ENCODE measurements at regions not wholly inside any gene's neighbourhood (a gene's known extent, or its start where the extent isn't known, plus 50 kb on each side); places are given as distances from the start of the nearest gene placed in this dataset.

GRCh38 chr5:74963407-74963806 lies 89.0 kb downstream of the GCNT4 start:
- no peak for TF ChIP-seq CTCF (IDR thresholded peaks at IDR 0.05; ENCODE audit: low read depth, low read length)
- no peak for DNase-seq
- Histone ChIP-seq H3K9me3 (ENCODE audit: severe bottlenecking) (no peaks in the 10 kb centered on the region), H3K27me3 (ENCODE audit: insufficient read depth, low read depth, severe bottlenecking) (no peaks in the 10 kb centered on the region), H3K27ac (no peak overlapping the region), H3K4me3 (ENCODE audit: low read depth, low read length) (no peak overlapping the region), H3K36me3 (no peaks in the 10 kb centered on the region)

GRCh38 chr5:74957906-74958305 lies 91.7 kb upstream of the FAM169A start:
- no peaks in the 10 kb centered on the region for H3K9me3 ChIP-seq (ENCODE audit: severe bottlenecking)
- no peak overlapping the region for H3K27ac ChIP-seq
- no peaks in the 10 kb centered on the region for H3K36me3 ChIP-seq
- no peak overlapping the region for H3K4me3 ChIP-seq (ENCODE audit: low read depth, low read length)
- DNase-seq: no peak
- no peaks in the 10 kb centered on the region for H3K27me3 ChIP-seq (ENCODE audit: insufficient read depth, low read depth, severe bottlenecking)
- TF ChIP-seq CTCF (IDR thresholded peaks at IDR 0.05; ENCODE audit: low read depth, low read length): no peak

GRCh38 chr5:74957029-74957784 lies 91.0 kb upstream of the FAM169A start:
- TF ChIP-seq CTCF (IDR thresholded peaks at IDR 0.05; ENCODE audit: low read depth, low read length): no peak
- Histone ChIP-seq H3K36me3 (no peaks in the 10 kb centered on the region), H3K27me3 (ENCODE audit: insufficient read depth, low read depth, severe bottlenecking) (no peaks in the 10 kb centered on the region), H3K27ac (no peak overlapping the region), H3K9me3 (ENCODE audit: severe bottlenecking) (no peaks in the 10 kb centered on the region), H3K4me3 (ENCODE audit: low read depth, low read length) (no peak overlapping the region)
- no peak for DNase-seq

GRCh38 chr5:74956278-74956677 lies 90.1 kb upstream of the FAM169A start:
- Histone ChIP-seq H3K27ac (no peak overlapping the region), H3K9me3 (ENCODE audit: severe bottlenecking) (no peaks in the 10 kb centered on the region), H3K27me3 (ENCODE audit: insufficient read depth, low read depth, severe bottlenecking) (no peaks in the 10 kb centered on the region), H3K4me3 (ENCODE audit: low read depth, low read length) (no peak overlapping the region), H3K36me3 (no peaks in the 10 kb centered on the region)
- no peak for TF ChIP-seq CTCF (IDR thresholded peaks at IDR 0.05; ENCODE audit: low read depth, low read length)
- DNase-seq: no peak

GRCh38 chr5:74954919-74955318 lies 88.7 kb upstream of the FAM169A start:
- H3K27ac ChIP-seq: no peak overlapping the region
- TF ChIP-seq CTCF (IDR thresholded peaks at IDR 0.05; ENCODE audit: low read depth, low read length): no peak

More at GRCh38 chr5:74954919-74955318, 88.7 kb upstream of the FAM169A start:
- Histone ChIP-seq H3K9me3 (ENCODE audit: severe bottlenecking) (no peaks in the 10 kb centered on the region), H3K36me3 (no peaks in the 10 kb centered on the region), H3K4me3 (ENCODE audit: low read depth, low read length) (no peak overlapping the region), H3K27me3 (ENCODE audit: insufficient read depth, low read depth, severe bottlenecking) (no peaks in the 10 kb centered on the region)
- DNase-seq: no peak
